Panc1 (cell line): ENCODE measurements at regions not wholly inside any gene's neighbourhood (a gene's known extent, or its start where the extent isn't known, plus 50 kb on each side); places are given as distances from the start of the nearest gene placed in this dataset.

Experiments used
- CTCF ChIP-seq: fragments of 450-650 bp; IDR thresholded peaks from 2 replicates; pipeline ENCODE4 v1.5.1; 2017; ENCODE audit warnings: mild to moderate bottlenecking
- POLR2AphosphoS5 ChIP-seq: IDR thresholded peaks from 2 replicates; pipeline ENCODE4 v1.6.1; 2012; ENCODE audit warnings: mild to moderate bottlenecking, low read depth, low read length, moderate library complexity
- REST ChIP-seq, 2 experiments: IDR thresholded peaks; 2 replicates each; pipeline ENCODE4 v1.6.1; 2011 to 2012; ENCODE audit warnings: low read depth in 2 of 2, control low read depth in 1 of 2, low read length in 1 of 2, mild to moderate bottlenecking in 1 of 2, moderate library complexity in 1 of 2; ENCODE audit not compliant: insufficient read depth in 1 of 2

- TF ChIP-seq CTCF (no peak), POLR2AphosphoS5 (no peak), REST (IDR thresholded peaks at IDR 0.05; ENCODE audit: insufficient read depth in 1 of 2, low read depth in 2 of 2, low read length in 1 of 2) (no peak)
These were observed 229.2 kb upstream of the KCNH8 start for GRCh38 chr3:18919158-18919557.
